CD4-positive, alpha-beta T cell (primary cell): ENCODE measurements at regions not wholly inside any gene's neighbourhood (a gene's known extent, or its start where the extent isn't known, plus 50 kb on each side); places are given as distances from the start of the nearest gene placed in this dataset.

Experiments used
- ATAC-seq: fragments of 200-7000 bp; cut with Tn5 transposase; one replicate; pipeline ENCODE4 v1.10.0; 2022; ENCODE audit warnings: mild to moderate bottlenecking; ENCODE audit not compliant: poor library complexity
- CTCF ChIA-PET: fragments of 350-600 bp; sonication (Branson Sonifier 250); formaldehyde crosslinking; loops from one replicate; lab custom pipeline; 2021; ENCODE audit warnings: antibody characterized with exemption, inconsistent platforms; lab: Charles Lee
- POLR2A ChIA-PET: fragments of 350-600 bp; sonication (Branson Sonifier 250); formaldehyde crosslinking; loops from one replicate; lab custom pipeline; 2021; ENCODE audit warnings: antibody characterized with exemption, inconsistent platforms; lab: Charles Lee
- DNase-seq, 14 experiments: peaks; one replicate each; pipeline ENCODE4 v3.0.0-alpha.2; 2013 to 2020; ENCODE audit warnings: mixed read lengths in 2 of 14
- H3K27ac ChIP-seq, 2 donors: one replicate each; pipeline versions ENCODE4 v1.5.1 to v1.7.0; 2013; ENCODE audit warnings: low read length in 2 of 2, low read depth in 1 of 2, mild to moderate bottlenecking in 1 of 2
- H3K27me3 ChIP-seq, 2 experiments: 1 replicate in 1 of 2; 2 replicates in 1 of 2; pipeline versions ENCODE4 v1.6.1 to v1.7.0; 2013; ENCODE audit warnings: low read length in 2 of 2, control low read depth in 1 of 2, mild to moderate bottlenecking in 1 of 2, moderate library complexity in 1 of 2; ENCODE audit not compliant: insufficient read depth in 2 of 2, control insufficient read depth in 1 of 2
- H3K36me3 ChIP-seq: one replicate; pipeline ENCODE4 v1.6.1; 2013; ENCODE audit warnings: low read length, control low read depth; ENCODE audit not compliant: insufficient read depth
- H3K4me1 ChIP-seq: one replicate; pipeline ENCODE4 v1.6.1; 2013; ENCODE audit warnings: low read length, control low read depth; ENCODE audit not compliant: insufficient read depth
- H3K4me3 ChIP-seq: one replicate; pipeline ENCODE4 v1.5.1; 2013; ENCODE audit warnings: mild to moderate bottlenecking, low read length, moderate library complexity
- H3K9me3 ChIP-seq, 2 experiments: 1 replicate in 1 of 2; 2 replicates in 1 of 2; pipeline versions ENCODE4 v1.6.1 to v1.7.0; 2013; ENCODE audit warnings: low read length in 2 of 2, mild to moderate bottlenecking in 2 of 2, control low read depth in 1 of 2, moderate library complexity in 1 of 2; ENCODE audit not compliant: control insufficient read depth in 1 of 2, insufficient read depth in 1 of 2
- H3K27ac Mint-ChIP-seq: one replicate; pipeline ENCODE4 v1.8.0; 2020; ENCODE audit warnings: mixed read lengths
- H3K27me3 Mint-ChIP-seq: one replicate; pipeline ENCODE4 v1.8.0; 2021; ENCODE audit warnings: mixed read lengths
- H3K36me3 Mint-ChIP-seq: one replicate; pipeline ENCODE4 v1.8.0; 2021; ENCODE audit warnings: low read depth, mixed read lengths
- H3K4me1 Mint-ChIP-seq: one replicate; pipeline ENCODE4 v1.8.0; 2021; ENCODE audit warnings: low read depth, mixed read lengths
- H3K4me3 Mint-ChIP-seq: one replicate; pipeline ENCODE4 v1.8.0; 2020; ENCODE audit warnings: mild to moderate bottlenecking, mixed read lengths
- H3K9me3 Mint-ChIP-seq: one replicate; pipeline ENCODE4 v1.8.0; 2020; ENCODE audit warnings: mixed read lengths
- CTCF ChIP-seq: fragments of 200-600 bp; IDR thresholded peaks from one replicate; pipeline ENCODE4 v1.8.0; 2022; ENCODE audit warnings: antibody characterized with exemption, mild to moderate bottlenecking
- intact Hi-C, 2 experiments: fragments of 100-400 bp; cut with DNase I in 1 of 2; cut with micrococcal nuclease in 1 of 2; formaldehyde crosslinking; loops; one replicate each; pipeline versions ENCODE4 v1.15.1 to v1.9.0; 2023 to 2025; cut with DNase I, micrococcal nuclease

GRCh38 chr18:24910221-24910620 lies 441.7 kb downstream of the ZNF521 start:
- Histone ChIP-seq H3K4me1 (no peaks in the 10 kb centered on the region), H3K27ac (no peak overlapping the region), H3K9me3 (peaks cover 0 to 5% of the 10 kb centered on the region in 2 experiments), H3K4me3 (no peak overlapping the region), H3K27me3 (no peaks in the 10 kb centered on the region), H3K36me3 (no peaks in the 10 kb centered on the region)
- intact Hi-C loops = no loop called here
- Mint-ChIP-seq H3K4me3 (no peak overlapping the region), H3K36me3 (no peaks in the 10 kb centered on the region), H3K4me1 (no peaks in the 10 kb centered on the region), H3K9me3 (peaks cover 5% of the 10 kb centered on the region), H3K27me3 (no peaks in the 10 kb centered on the region), H3K27ac (no peak overlapping the region)
- ATAC-seq = no peak
- no peak for TF ChIP-seq CTCF
- CTCF ChIA-PET = no interaction called here
- POLR2A ChIA-PET = no interaction called here
- no peak for DNase-seq

GRCh38 chr18:24913507-24914170 lies 438.3 kb downstream of the ZNF521 start:
- ATAC-seq (no peak), DNase-seq (no peak)
- Histone ChIP-seq H3K4me1 (no peaks in the 10 kb centered on the region), H3K36me3 (no peaks in the 10 kb centered on the region), H3K27me3 (no peaks in the 10 kb centered on the region), H3K4me3 (no peak overlapping the region), H3K27ac (no peak overlapping the region), H3K9me3 (peaks cover 0 to 11% of the 10 kb centered on the region in 2 experiments)
- intact Hi-C loops = no loop called here
- Mint-ChIP-seq H3K36me3 (no peaks in the 10 kb centered on the region), H3K27me3 (no peaks in the 10 kb centered on the region), H3K4me3 (no peak overlapping the region), H3K4me1 (no peaks in the 10 kb centered on the region), H3K9me3 (no peaks in the 10 kb centered on the region), H3K27ac (no peak overlapping the region)
- POLR2A ChIA-PET = no interaction called here
- CTCF ChIA-PET = no interaction called here
- TF ChIP-seq CTCF = no peak

GRCh38 chr18:24914171-24914525 lies 437.8 kb downstream of the ZNF521 start:
- no peak for TF ChIP-seq CTCF
- DNase-seq (no peak), ATAC-seq (no peak)
- CTCF ChIA-PET = no interaction called here
- no peaks in the 10 kb centered on the region for H3K4me1 Mint-ChIP-seq
- no peaks in the 10 kb centered on the region for H3K9me3 Mint-ChIP-seq
- Histone ChIP-seq H3K9me3 (peaks cover 0 to 11% of the 10 kb centered on the region in 2 experiments), H3K36me3 (no peaks in the 10 kb centered on the region), H3K27ac (no peak overlapping the region), H3K4me1 (no peaks in the 10 kb centered on the region), H3K27me3 (no peaks in the 10 kb centered on the region), H3K4me3 (no peak overlapping the region)
- intact Hi-C loops = no loop called here
- POLR2A ChIA-PET = no interaction called here
- no peaks in the 10 kb centered on the region for H3K36me3 Mint-ChIP-seq
- no peak overlapping the region for H3K27ac Mint-ChIP-seq
- H3K4me3 Mint-ChIP-seq = no peak overlapping the region
- no peaks in the 10 kb centered on the region for H3K27me3 Mint-ChIP-seq
